HCT116 (cell line): ENCODE measurements at regions not wholly inside any gene's neighbourhood (a gene's known extent, or its start where the extent isn't known, plus 50 kb on each side); places are given as distances from the start of the nearest gene placed in this dataset.

Experiments used
- CBX3 ChIP-seq: IDR thresholded peaks from 2 replicates; pipeline ENCODE4 v1.6.1; 2012; ENCODE audit warnings: low read depth
- EZH2 ChIP-seq: fragments of 200-600 bp; sonication (generic); IDR thresholded peaks from 2 replicates; pipeline ENCODE4 v1.6.1; 2017; ENCODE audit warnings: antibody characterized with exemption, mixed run types
- SRF ChIP-seq: IDR thresholded peaks from 2 replicates; pipeline ENCODE4 v1.6.1; 2012; ENCODE audit warnings: low read depth
- TF ChIP-seq, protein P1 (sequence below), 3 experiments: fragments of 200-600 bp in 1 of 3; sonication (generic) in 1 of 3; IDR thresholded peaks in 2 of 3; conservative IDR thresholded peaks in 1 of 3; 2 replicates each; pipeline ENCODE4 v1.5.1; 2012 to 2017; ENCODE audit warnings: low read depth in 2 of 3, low read length in 2 of 3, antibody characterized with exemption in 1 of 3, borderline replicate concordance in 1 of 3, control low read depth in 1 of 3, mild to moderate bottlenecking in 1 of 3, mixed read lengths in 1 of 3, mixed run types in 1 of 3, moderate library complexity in 1 of 3; ENCODE audit not compliant: insufficient read depth in 1 of 3
- TF ChIP-seq, protein P2 (sequence below): IDR thresholded peaks from 2 replicates; pipeline ENCODE4 v1.6.1; 2012; ENCODE audit warnings: low read depth

DNA sequence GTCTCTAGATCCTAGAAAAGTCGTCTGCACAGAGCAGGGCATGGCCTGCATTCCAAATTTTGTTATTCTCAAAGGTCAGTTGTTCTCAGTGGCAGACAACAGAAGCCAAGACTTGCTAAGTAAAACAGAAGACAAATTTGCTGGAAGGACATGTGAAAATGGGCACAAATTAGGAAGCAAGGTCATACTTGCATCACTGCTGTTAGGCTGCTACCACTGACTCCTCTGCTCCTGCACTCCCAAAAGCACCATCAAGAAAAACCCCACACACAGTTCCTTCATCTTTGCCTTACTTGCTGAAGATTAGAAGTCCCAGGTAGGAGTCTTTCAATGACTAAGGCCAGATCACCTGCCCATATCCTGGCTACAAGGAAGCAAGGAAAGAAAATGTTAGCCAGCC, 69.9 kb upstream of the ATP2C1 start:
- TF ChIP-seq EZH2 (no peak), SRF (no peak), CBX3 (no peak)
- TF ChIP-seq, protein P1, sequence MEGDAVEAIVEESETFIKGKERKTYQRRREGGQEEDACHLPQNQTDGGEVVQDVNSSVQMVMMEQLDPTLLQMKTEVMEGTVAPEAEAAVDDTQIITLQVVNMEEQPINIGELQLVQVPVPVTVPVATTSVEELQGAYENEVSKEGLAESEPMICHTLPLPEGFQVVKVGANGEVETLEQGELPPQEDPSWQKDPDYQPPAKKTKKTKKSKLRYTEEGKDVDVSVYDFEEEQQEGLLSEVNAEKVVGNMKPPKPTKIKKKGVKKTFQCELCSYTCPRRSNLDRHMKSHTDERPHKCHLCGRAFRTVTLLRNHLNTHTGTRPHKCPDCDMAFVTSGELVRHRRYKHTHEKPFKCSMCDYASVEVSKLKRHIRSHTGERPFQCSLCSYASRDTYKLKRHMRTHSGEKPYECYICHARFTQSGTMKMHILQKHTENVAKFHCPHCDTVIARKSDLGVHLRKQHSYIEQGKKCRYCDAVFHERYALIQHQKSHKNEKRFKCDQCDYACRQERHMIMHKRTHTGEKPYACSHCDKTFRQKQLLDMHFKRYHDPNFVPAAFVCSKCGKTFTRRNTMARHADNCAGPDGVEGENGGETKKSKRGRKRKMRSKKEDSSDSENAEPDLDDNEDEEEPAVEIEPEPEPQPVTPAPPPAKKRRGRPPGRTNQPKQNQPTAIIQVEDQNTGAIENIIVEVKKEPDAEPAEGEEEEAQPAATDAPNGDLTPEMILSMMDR (IDR thresholded peaks at IDR 0.05 in 2 of 3, conservative IDR thresholded peaks at IDR 0.05 in 1 of 3; ENCODE audit: borderline replicate concordance in 1 of 3, insufficient read depth in 1 of 3, low read depth in 2 of 3, low read length in 2 of 3) = no peak
- TF ChIP-seq, protein P2, sequence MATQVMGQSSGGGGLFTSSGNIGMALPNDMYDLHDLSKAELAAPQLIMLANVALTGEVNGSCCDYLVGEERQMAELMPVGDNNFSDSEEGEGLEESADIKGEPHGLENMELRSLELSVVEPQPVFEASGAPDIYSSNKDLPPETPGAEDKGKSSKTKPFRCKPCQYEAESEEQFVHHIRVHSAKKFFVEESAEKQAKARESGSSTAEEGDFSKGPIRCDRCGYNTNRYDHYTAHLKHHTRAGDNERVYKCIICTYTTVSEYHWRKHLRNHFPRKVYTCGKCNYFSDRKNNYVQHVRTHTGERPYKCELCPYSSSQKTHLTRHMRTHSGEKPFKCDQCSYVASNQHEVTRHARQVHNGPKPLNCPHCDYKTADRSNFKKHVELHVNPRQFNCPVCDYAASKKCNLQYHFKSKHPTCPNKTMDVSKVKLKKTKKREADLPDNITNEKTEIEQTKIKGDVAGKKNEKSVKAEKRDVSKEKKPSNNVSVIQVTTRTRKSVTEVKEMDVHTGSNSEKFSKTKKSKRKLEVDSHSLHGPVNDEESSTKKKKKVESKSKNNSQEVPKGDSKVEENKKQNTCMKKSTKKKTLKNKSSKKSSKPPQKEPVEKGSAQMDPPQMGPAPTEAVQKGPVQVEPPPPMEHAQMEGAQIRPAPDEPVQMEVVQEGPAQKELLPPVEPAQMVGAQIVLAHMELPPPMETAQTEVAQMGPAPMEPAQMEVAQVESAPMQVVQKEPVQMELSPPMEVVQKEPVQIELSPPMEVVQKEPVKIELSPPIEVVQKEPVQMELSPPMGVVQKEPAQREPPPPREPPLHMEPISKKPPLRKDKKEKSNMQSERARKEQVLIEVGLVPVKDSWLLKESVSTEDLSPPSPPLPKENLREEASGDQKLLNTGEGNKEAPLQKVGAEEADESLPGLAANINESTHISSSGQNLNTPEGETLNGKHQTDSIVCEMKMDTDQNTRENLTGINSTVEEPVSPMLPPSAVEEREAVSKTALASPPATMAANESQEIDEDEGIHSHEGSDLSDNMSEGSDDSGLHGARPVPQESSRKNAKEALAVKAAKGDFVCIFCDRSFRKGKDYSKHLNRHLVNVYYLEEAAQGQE = no peak
